ENCODE measurements at regions not wholly inside any gene's neighbourhood (a gene's known extent, or its start where the extent isn't known, plus 50 kb on each side); places are given as distances from the start of the nearest gene placed in this dataset.

- dilution Hi-C loops (cut with MboI; ENCODE audit: extremely low pct_ligation_motif_present, low sequenced_read_pairs) = no loop called here
- Histone ChIP-seq H3K4me2 (ENCODE audit: control insufficient read depth, extremely low read depth, insufficient read depth, low read depth, low read length) (no peak overlapping the region), H4K20me1 (ENCODE audit: control insufficient read depth, extremely low read depth, insufficient read depth, low read length) (no peaks in the 10 kb centered on the region), H2AFZ (ENCODE audit: control insufficient read depth, low read length) (no peak overlapping the region), H3K27ac (ENCODE audit: control insufficient read depth, insufficient read depth, low read length) (no peak overlapping the region), H3K36me3 (ENCODE audit: control insufficient read depth in 2 of 2, extremely low read depth in 1 of 2, insufficient read depth in 2 of 2, low read length in 2 of 2) (no peaks in the 10 kb centered on the region), H3K79me2 (ENCODE audit: control insufficient read depth, insufficient read depth, low read length) (no peaks in the 10 kb centered on the region), H3K4me3 (ENCODE audit: control insufficient read depth in 2 of 3, extremely low read depth in 1 of 3, insufficient read depth in 2 of 3, low read depth in 1 of 3, low read length in 3 of 3) (no peak overlapping the region), H3K9me1 (ENCODE audit: control insufficient read depth, extremely low read depth, insufficient read depth, low read length) (no peaks in the 10 kb centered on the region), H3K9me3 (ENCODE audit: control insufficient read depth, low read depth, low read length) (no peaks in the 10 kb centered on the region), H3K27me3 (ENCODE audit: control insufficient read depth, extremely low read depth, insufficient read depth, low read length) (no peaks in the 10 kb centered on the region), H3K9ac (ENCODE audit: control insufficient read depth, extremely low read depth, insufficient read depth, low read length) (no peak overlapping the region), H3K4me1 (ENCODE audit: control insufficient read depth, extremely low read depth, insufficient read depth, low read length) (no peaks in the 10 kb centered on the region)
- DNase-seq (ENCODE audit: low read depth, low spot score) = no peak
- no peak for FAIRE-seq
- no peak for TF ChIP-seq EZH2 (IDR thresholded peaks at IDR 0.05; ENCODE audit: low read length)
- TF ChIP-seq CTCF (optimal IDR thresholded peaks at IDR 0.05 in 1 of 3, IDR thresholded peaks at IDR 0.05 in 1 of 3, conservative IDR thresholded peaks at IDR 0.05 in 1 of 3; ENCODE audit: extremely low read depth in 1 of 3, insufficient read depth in 2 of 3, low read length in 3 of 3) = no peak
Observed at GRCh38 chr3:17909714-17910113, 167.3 kb upstream of the TBC1D5 start.

GRCh38 chr3:17908399-17909191, 166.2 kb upstream of the TBC1D5 start:
- Histone ChIP-seq H3K36me3 (ENCODE audit: control insufficient read depth in 2 of 2, extremely low read depth in 1 of 2, insufficient read depth in 2 of 2, low read length in 2 of 2) (no peaks in the 10 kb centered on the region), H3K4me2 (ENCODE audit: control insufficient read depth, extremely low read depth, insufficient read depth, low read depth, low read length) (no peak overlapping the region), H3K27me3 (ENCODE audit: control insufficient read depth, extremely low read depth, insufficient read depth, low read length) (no peaks in the 10 kb centered on the region), H4K20me1 (ENCODE audit: control insufficient read depth, extremely low read depth, insufficient read depth, low read length) (no peaks in the 10 kb centered on the region), H3K4me1 (ENCODE audit: control insufficient read depth, extremely low read depth, insufficient read depth, low read length) (no peaks in the 10 kb centered on the region), H3K4me3 (ENCODE audit: control insufficient read depth in 2 of 3, extremely low read depth in 1 of 3, insufficient read depth in 2 of 3, low read depth in 1 of 3, low read length in 3 of 3) (no peak overlapping the region), H2AFZ (ENCODE audit: control insufficient read depth, low read length) (no peak overlapping the region), H3K79me2 (ENCODE audit: control insufficient read depth, insufficient read depth, low read length) (no peaks in the 10 kb centered on the region), H3K9me1 (ENCODE audit: control insufficient read depth, extremely low read depth, insufficient read depth, low read length) (no peaks in the 10 kb centered on the region), H3K27ac (ENCODE audit: control insufficient read depth, insufficient read depth, low read length) (no peak overlapping the region), H3K9ac (ENCODE audit: control insufficient read depth, extremely low read depth, insufficient read depth, low read length) (no peak overlapping the region), H3K9me3 (ENCODE audit: control insufficient read depth, low read depth, low read length) (no peaks in the 10 kb centered on the region)
- DNase-seq (ENCODE audit: low read depth, low spot score) (no peak), FAIRE-seq (no peak)
- dilution Hi-C loops (cut with MboI; ENCODE audit: extremely low pct_ligation_motif_present, low sequenced_read_pairs) = no loop called here
- TF ChIP-seq CTCF (optimal IDR thresholded peaks at IDR 0.05 in 1 of 3, IDR thresholded peaks at IDR 0.05 in 1 of 3, conservative IDR thresholded peaks at IDR 0.05 in 1 of 3; ENCODE audit: extremely low read depth in 1 of 3, insufficient read depth in 2 of 3, low read length in 3 of 3) = no peak
- TF ChIP-seq EZH2 (IDR thresholded peaks at IDR 0.05; ENCODE audit: low read length) = no peak
